ENCODE measurements at regions not wholly inside any gene's neighbourhood (a gene's known extent, or its start where the extent isn't known, plus 50 kb on each side); places are given as distances from the start of the nearest gene placed in this dataset.

DNA sequence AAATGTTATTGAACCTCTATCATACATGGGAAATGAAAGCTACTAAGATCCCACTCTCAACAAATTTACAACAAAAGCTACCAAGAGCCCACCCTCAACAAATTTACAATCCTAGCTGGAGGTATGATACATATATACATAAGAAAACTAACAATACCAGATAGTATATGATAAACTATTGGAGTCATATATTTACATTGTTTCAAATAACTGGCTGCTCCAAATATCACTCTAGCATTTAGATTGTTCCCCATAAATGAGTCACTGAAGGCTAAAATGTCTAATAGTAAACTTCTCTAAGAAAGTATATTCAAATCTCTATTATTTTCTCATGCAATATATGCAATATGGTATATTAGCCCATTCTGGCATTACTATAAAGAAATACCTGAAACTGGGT lies 151.1 kb downstream of the TMEM161B start:
- Mint-ChIP-seq H3K27me3 (peaks cover 18% of the 10 kb centered on the region), H3K27ac (no peak overlapping the region), H3K9me3 (ENCODE audit: insufficient read depth) (no peaks in the 10 kb centered on the region), H3K4me1 (no peaks in the 10 kb centered on the region), H3K4me3 (no peak overlapping the region)
- no peak overlapping the region for H3K9ac ChIP-seq (ENCODE audit: low read length)
- H3K27me3 ChIP-seq (replicated peaks in 1 of 4; ENCODE audit: control extremely low read depth in 1 of 4, control insufficient read depth in 3 of 4, insufficient read depth in 4 of 4, low read length in 3 of 4) = no peaks in the 10 kb centered on the region
- H2AFZ ChIP-seq (ENCODE audit: insufficient read depth, low read depth, low read length, poor library complexity, severe bottlenecking) = no peak overlapping the region
- no peaks in the 10 kb centered on the region for H3K9me3 ChIP-seq (ENCODE audit: control extremely low read depth in 1 of 3, control insufficient read depth in 2 of 3, insufficient read depth in 1 of 3, low read length in 2 of 3)
- DNase-seq = no peak
- intact Hi-C loops (cut with micrococcal nuclease) = no loop called here
- no peaks in the 10 kb centered on the region for H3K79me2 ChIP-seq (ENCODE audit: control insufficient read depth, insufficient read depth, low read length)
- POLR2A ChIA-PET = no interaction called here
- TF ChIP-seq, protein P1, sequence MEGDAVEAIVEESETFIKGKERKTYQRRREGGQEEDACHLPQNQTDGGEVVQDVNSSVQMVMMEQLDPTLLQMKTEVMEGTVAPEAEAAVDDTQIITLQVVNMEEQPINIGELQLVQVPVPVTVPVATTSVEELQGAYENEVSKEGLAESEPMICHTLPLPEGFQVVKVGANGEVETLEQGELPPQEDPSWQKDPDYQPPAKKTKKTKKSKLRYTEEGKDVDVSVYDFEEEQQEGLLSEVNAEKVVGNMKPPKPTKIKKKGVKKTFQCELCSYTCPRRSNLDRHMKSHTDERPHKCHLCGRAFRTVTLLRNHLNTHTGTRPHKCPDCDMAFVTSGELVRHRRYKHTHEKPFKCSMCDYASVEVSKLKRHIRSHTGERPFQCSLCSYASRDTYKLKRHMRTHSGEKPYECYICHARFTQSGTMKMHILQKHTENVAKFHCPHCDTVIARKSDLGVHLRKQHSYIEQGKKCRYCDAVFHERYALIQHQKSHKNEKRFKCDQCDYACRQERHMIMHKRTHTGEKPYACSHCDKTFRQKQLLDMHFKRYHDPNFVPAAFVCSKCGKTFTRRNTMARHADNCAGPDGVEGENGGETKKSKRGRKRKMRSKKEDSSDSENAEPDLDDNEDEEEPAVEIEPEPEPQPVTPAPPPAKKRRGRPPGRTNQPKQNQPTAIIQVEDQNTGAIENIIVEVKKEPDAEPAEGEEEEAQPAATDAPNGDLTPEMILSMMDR (IDR thresholded peaks at IDR 0.05) = no peak
- no peak for TF ChIP-seq EZH2 (IDR thresholded peaks at IDR 0.05; ENCODE audit: borderline replicate concordance, insufficient read depth, low read depth, low read length, poor library complexity, severe bottlenecking)
- no peak for ATAC-seq (ENCODE audit: low read depth)
- CTCF ChIA-PET = no interaction called here
- no peak overlapping the region for H3K27ac ChIP-seq (ENCODE audit: low read length in 2 of 2)
- no peak overlapping the region for H3K4me2 ChIP-seq (replicated peaks; ENCODE audit: low read depth, low read length, poor library complexity, severe bottlenecking)
- no peaks in the 10 kb centered on the region for H3K36me3 ChIP-seq (replicated peaks in 1 of 2; ENCODE audit: control extremely low read depth in 1 of 2, control insufficient read depth in 1 of 2, extremely low read depth in 1 of 2, insufficient read depth in 2 of 2, low read length in 1 of 2)
- no peaks in the 10 kb centered on the region for H4K20me1 ChIP-seq (ENCODE audit: control insufficient read depth, insufficient read depth, low read length, poor library complexity, severe bottlenecking)
- no peaks in the 10 kb centered on the region for H3K4me1 ChIP-seq (ENCODE audit: control insufficient read depth in 2 of 2, insufficient read depth in 2 of 2, low read length in 2 of 2)
- no peak overlapping the region for H3K4me3 ChIP-seq (ENCODE audit: control extremely low read depth in 1 of 5, extremely low read depth in 1 of 5, insufficient read depth in 1 of 5, low read depth in 2 of 5, low read length in 4 of 5)

DNA sequence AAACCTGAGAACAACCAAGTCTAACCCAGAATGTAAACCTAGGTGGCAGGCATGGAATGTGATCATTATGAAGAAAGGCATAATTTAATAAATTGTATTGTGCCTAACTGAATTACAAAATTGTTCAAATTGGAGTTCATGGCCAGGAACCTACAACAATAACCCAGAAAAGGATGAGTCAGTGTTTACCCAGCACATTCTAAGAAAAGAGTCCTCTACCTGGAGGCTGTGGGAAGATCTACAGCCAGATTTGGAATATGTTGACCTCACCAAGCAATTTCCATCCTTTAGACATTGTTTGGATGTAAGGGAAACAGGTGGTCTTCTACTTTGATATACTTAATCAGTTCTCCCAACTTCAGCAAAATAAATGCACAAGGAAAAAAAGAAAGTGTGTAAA lies 152.2 kb downstream of the TMEM161B start:
- H4K20me1 ChIP-seq (ENCODE audit: control insufficient read depth, insufficient read depth, low read length, poor library complexity, severe bottlenecking) = no peaks in the 10 kb centered on the region
- no peak overlapping the region for H3K27ac ChIP-seq (ENCODE audit: low read length in 2 of 2)
- ATAC-seq (ENCODE audit: low read depth) = no peak
- Mint-ChIP-seq H3K9me3 (ENCODE audit: insufficient read depth) (no peaks in the 10 kb centered on the region), H3K27me3 (peaks cover 14% of the 10 kb centered on the region), H3K27ac (no peak overlapping the region), H3K4me1 (no peaks in the 10 kb centered on the region), H3K4me3 (no peak overlapping the region)
- ChIA-PET POLR2A (no interaction called here), CTCF (no interaction called here)
- no peaks in the 10 kb centered on the region for H3K4me1 ChIP-seq (ENCODE audit: control insufficient read depth in 2 of 2, insufficient read depth in 2 of 2, low read length in 2 of 2)
- no peaks in the 10 kb centered on the region for H3K27me3 ChIP-seq (replicated peaks in 1 of 4; ENCODE audit: control extremely low read depth in 1 of 4, control insufficient read depth in 3 of 4, insufficient read depth in 4 of 4, low read length in 3 of 4)
- H3K4me3 ChIP-seq (ENCODE audit: control extremely low read depth in 1 of 5, extremely low read depth in 1 of 5, insufficient read depth in 1 of 5, low read depth in 2 of 5, low read length in 4 of 5) = no peak overlapping the region
- no peak for TF ChIP-seq EZH2 (IDR thresholded peaks at IDR 0.05; ENCODE audit: borderline replicate concordance, insufficient read depth, low read depth, low read length, poor library complexity, severe bottlenecking)
- TF ChIP-seq, protein P1 (IDR thresholded peaks at IDR 0.05) = no peak
- DNase-seq = no peak
- H3K9ac ChIP-seq (ENCODE audit: low read length) = no peak overlapping the region
- intact Hi-C loops (cut with micrococcal nuclease) = no loop called here
- H3K36me3 ChIP-seq (replicated peaks in 1 of 2; ENCODE audit: control extremely low read depth in 1 of 2, control insufficient read depth in 1 of 2, extremely low read depth in 1 of 2, insufficient read depth in 2 of 2, low read length in 1 of 2) = no peaks in the 10 kb centered on the region
- no peak overlapping the region for H3K4me2 ChIP-seq (replicated peaks; ENCODE audit: low read depth, low read length, poor library complexity, severe bottlenecking)
- H2AFZ ChIP-seq (ENCODE audit: insufficient read depth, low read depth, low read length, poor library complexity, severe bottlenecking) = no peak overlapping the region
- no peaks in the 10 kb centered on the region for H3K9me3 ChIP-seq (ENCODE audit: control extremely low read depth in 1 of 3, control insufficient read depth in 2 of 3, insufficient read depth in 1 of 3, low read length in 2 of 3)
- no peaks in the 10 kb centered on the region for H3K79me2 ChIP-seq (ENCODE audit: control insufficient read depth, insufficient read depth, low read length)

Data from B cell (primary cell).